Hippocampal formation (tissue), 2 donors: ENCODE measurements at regions not wholly inside any gene's neighbourhood (a gene's known extent, or its start where the extent isn't known, plus 50 kb on each side); places are given as distances from the start of the nearest gene placed in this dataset.
"Not testable (repeated sequence)": the region's sequence is repeated elsewhere in the genome, so short reads cannot be mapped to it uniquely, and the experiment has no call there.

Experiments
- DNase-seq, 2 donors: peaks; one replicate each; lab custom pipeline; 2025; lab: John Stamatoyannopoulos, UW

GRCh38 chr9:24652181-24652580 is 106.5 kb upstream of the IZUMO3 start:
- no peak for DNase-seq

- DNase-seq, result not testable (repeated sequence)
These were observed 83.1 kb upstream of the IZUMO3 start for GRCh38 chr9:24628809-24629208.

- no peak for DNase-seq
These were observed 79.4 kb upstream of the IZUMO3 start for GRCh38 chr9:24625097-24625496.

- no peak for DNase-seq
These were observed 78.8 kb upstream of the IZUMO3 start for GRCh38 chr9:24624481-24624880.

- no peak for DNase-seq
These were observed 75.0 kb upstream of the IZUMO3 start for GRCh38 chr9:24620741-24621140.

- no peak for DNase-seq
These were observed 71.2 kb upstream of the IZUMO3 start for GRCh38 chr9:24616863-24617262.

- DNase-seq, result no peak
These were observed 68.4 kb upstream of the IZUMO3 start for GRCh38 chr9:24614070-24614469.

- DNase-seq, result no peak
These were observed 62.9 kb upstream of the IZUMO3 start for GRCh38 chr9:24608599-24608998.

GRCh38 chr9:24602693-24603352 is 57.1 kb upstream of the IZUMO3 start:
- no peak for DNase-seq
